ENCODE measurements at regions not wholly inside any gene's neighbourhood (a gene's known extent, or its start where the extent isn't known, plus 50 kb on each side); places are given as distances from the start of the nearest gene placed in this dataset.
A peak's percentile ranks its signal among the peaks of the same experiment; 100 is the strongest.

- peak in 1 of 2 donors; percentile 25 for DNase-seq
- H3K4ac ChIP-seq (ENCODE audit: low read depth, low read length) = no peak overlapping the region
- H4K8ac ChIP-seq (ENCODE audit: low read depth, low read length) = no peak overlapping the region
- H4K12ac ChIP-seq (ENCODE audit: low read depth, low read length) = no peak overlapping the region
- no peak overlapping the region for H3K4me2 ChIP-seq (ENCODE audit: low read length)
- H3K27ac ChIP-seq (ENCODE audit: low read depth, low read length) = no peak overlapping the region
- H3K9ac ChIP-seq (ENCODE audit: low read length) = no peak overlapping the region
- H3K36me3 ChIP-seq (ENCODE audit: control insufficient read depth in 1 of 2, insufficient read depth in 2 of 2, low read length in 2 of 2) = no peaks in the 10 kb centered on the region
- H3K18ac ChIP-seq (ENCODE audit: low read length) = no peak overlapping the region
- no peaks in the 10 kb centered on the region for H3K27me3 ChIP-seq (ENCODE audit: insufficient read depth, low read length)
- no peaks in the 10 kb centered on the region for H3K4me1 ChIP-seq (ENCODE audit: control insufficient read depth in 1 of 2, insufficient read depth in 2 of 2, low read length in 2 of 2)
- no peak overlapping the region for H3K14ac ChIP-seq (ENCODE audit: low read length)
- no peak overlapping the region for H2AK5ac ChIP-seq (ENCODE audit: low read length)
- no peaks in the 10 kb centered on the region for H3K79me1 ChIP-seq (ENCODE audit: low read length)
- H2BK120ac ChIP-seq (ENCODE audit: insufficient read depth, low read length, poor library complexity) = no peak overlapping the region
- no peak overlapping the region for H2BK12ac ChIP-seq (ENCODE audit: low read length)
- H2AFZ ChIP-seq (ENCODE audit: insufficient read depth, low read length, poor library complexity) = no peak overlapping the region
- no peak overlapping the region for H3K23ac ChIP-seq (ENCODE audit: low read length)
- no peak overlapping the region for H4K91ac ChIP-seq (ENCODE audit: low read depth, low read length)
- no peak overlapping the region for H2BK5ac ChIP-seq (ENCODE audit: low read depth, low read length, poor library complexity)
- no peak overlapping the region for H3K4me3 ChIP-seq (ENCODE audit: low read depth, low read length)
- no peaks in the 10 kb centered on the region for H3K79me2 ChIP-seq (ENCODE audit: control insufficient read depth, insufficient read depth, low read length, poor library complexity)
- no peaks in the 10 kb centered on the region for H3K9me3 ChIP-seq (ENCODE audit: insufficient read depth, low read depth, low read length)
Observed at GRCh38 chr6:130674604-130675003, 152.6 kb upstream of the SMLR1 start.

DNA sequence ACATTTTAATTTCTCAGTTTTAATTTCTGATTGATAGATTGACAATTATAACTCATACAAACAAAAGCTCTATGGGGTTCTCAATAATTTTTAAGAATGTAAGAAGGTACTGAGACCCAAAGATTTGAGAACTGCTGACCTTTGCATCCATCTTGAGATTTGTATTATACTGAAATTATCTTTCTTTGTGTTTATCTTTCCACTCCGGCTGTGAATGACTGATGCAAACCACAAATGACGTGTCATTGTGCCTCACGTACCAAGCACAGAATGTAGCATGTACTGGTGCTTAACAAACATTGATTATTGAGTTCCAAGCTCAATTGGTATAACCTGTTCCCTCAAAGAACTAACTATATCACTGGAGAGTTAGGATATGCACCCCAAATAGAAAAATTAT lies 152.1 kb upstream of the SMLR1 start:
- Histone ChIP-seq H3K4ac (ENCODE audit: low read depth, low read length) (no peak overlapping the region), H3K79me1 (ENCODE audit: low read length) (no peaks in the 10 kb centered on the region), H3K9me3 (ENCODE audit: insufficient read depth, low read depth, low read length) (no peaks in the 10 kb centered on the region), H3K4me3 (ENCODE audit: low read depth, low read length) (no peak overlapping the region), H2BK5ac (ENCODE audit: low read depth, low read length, poor library complexity) (no peak overlapping the region), H3K4me2 (ENCODE audit: low read length) (no peak overlapping the region), H2BK120ac (ENCODE audit: insufficient read depth, low read length, poor library complexity) (no peak overlapping the region), H3K14ac (ENCODE audit: low read length) (no peak overlapping the region), H3K4me1 (ENCODE audit: control insufficient read depth in 1 of 2, insufficient read depth in 2 of 2, low read length in 2 of 2) (no peaks in the 10 kb centered on the region), H3K18ac (ENCODE audit: low read length) (no peak overlapping the region), H2AK5ac (ENCODE audit: low read length) (no peak overlapping the region), H3K9ac (ENCODE audit: low read length) (no peak overlapping the region), H3K79me2 (ENCODE audit: control insufficient read depth, insufficient read depth, low read length, poor library complexity) (no peaks in the 10 kb centered on the region), H4K8ac (ENCODE audit: low read depth, low read length) (no peak overlapping the region), H3K27ac (ENCODE audit: low read depth, low read length) (no peak overlapping the region), H4K91ac (ENCODE audit: low read depth, low read length) (no peak overlapping the region), H3K23ac (ENCODE audit: low read length) (no peak overlapping the region), H3K27me3 (ENCODE audit: insufficient read depth, low read length) (no peaks in the 10 kb centered on the region), H2AFZ (ENCODE audit: insufficient read depth, low read length, poor library complexity) (no peak overlapping the region), H4K12ac (ENCODE audit: low read depth, low read length) (no peak overlapping the region), H2BK12ac (ENCODE audit: low read length) (no peak overlapping the region), H3K36me3 (ENCODE audit: control insufficient read depth in 1 of 2, insufficient read depth in 2 of 2, low read length in 2 of 2) (no peaks in the 10 kb centered on the region)
- no CpG with 5 or more reads among the region's 3 CpGs for WGBS (ENCODE audit: extremely low coverage, insufficient coverage, insufficient read length)
- DNase-seq = no peak

GRCh38 chr6:130676077-130676772 lies 151.0 kb upstream of the SMLR1 start:
- H3K79me2 ChIP-seq (ENCODE audit: control insufficient read depth, insufficient read depth, low read length, poor library complexity) = no peaks in the 10 kb centered on the region
- H3K36me3 ChIP-seq (ENCODE audit: control insufficient read depth in 1 of 2, insufficient read depth in 2 of 2, low read length in 2 of 2) = no peaks in the 10 kb centered on the region
- no peak overlapping the region for H2AFZ ChIP-seq (ENCODE audit: insufficient read depth, low read length, poor library complexity)
- H3K79me1 ChIP-seq (ENCODE audit: low read length) = no peaks in the 10 kb centered on the region
- H3K4ac ChIP-seq (ENCODE audit: low read depth, low read length) = no peak overlapping the region
- H3K9ac ChIP-seq (ENCODE audit: low read length) = no peak overlapping the region
- H2BK5ac ChIP-seq (ENCODE audit: low read depth, low read length, poor library complexity) = no peak overlapping the region
- no peak overlapping the region for H4K12ac ChIP-seq (ENCODE audit: low read depth, low read length)
- H3K4me2 ChIP-seq (ENCODE audit: low read length) = no peak overlapping the region
- no peak overlapping the region for H2BK120ac ChIP-seq (ENCODE audit: insufficient read depth, low read length, poor library complexity)
- H3K18ac ChIP-seq (ENCODE audit: low read length) = no peak overlapping the region
- no peak overlapping the region for H3K14ac ChIP-seq (ENCODE audit: low read length)
- H2AK5ac ChIP-seq (ENCODE audit: low read length) = no peak overlapping the region
- H3K27ac ChIP-seq (ENCODE audit: low read depth, low read length) = no peak overlapping the region
- H2BK12ac ChIP-seq (ENCODE audit: low read length) = no peak overlapping the region
- no peaks in the 10 kb centered on the region for H3K27me3 ChIP-seq (ENCODE audit: insufficient read depth, low read length)
- H4K91ac ChIP-seq (ENCODE audit: low read depth, low read length) = no peak overlapping the region
- H3K23ac ChIP-seq (ENCODE audit: low read length) = no peak overlapping the region
- no peaks in the 10 kb centered on the region for H3K9me3 ChIP-seq (ENCODE audit: insufficient read depth, low read depth, low read length)
- no peak for DNase-seq
- no peak overlapping the region for H4K8ac ChIP-seq (ENCODE audit: low read depth, low read length)
- no peaks in the 10 kb centered on the region for H3K4me1 ChIP-seq (ENCODE audit: control insufficient read depth in 1 of 2, insufficient read depth in 2 of 2, low read length in 2 of 2)
- no peak overlapping the region for H3K4me3 ChIP-seq (ENCODE audit: low read depth, low read length)
- no CpG with 5 or more reads among the region's 1 CpG for WGBS (ENCODE audit: extremely low coverage, insufficient coverage, insufficient read length)

DNA sequence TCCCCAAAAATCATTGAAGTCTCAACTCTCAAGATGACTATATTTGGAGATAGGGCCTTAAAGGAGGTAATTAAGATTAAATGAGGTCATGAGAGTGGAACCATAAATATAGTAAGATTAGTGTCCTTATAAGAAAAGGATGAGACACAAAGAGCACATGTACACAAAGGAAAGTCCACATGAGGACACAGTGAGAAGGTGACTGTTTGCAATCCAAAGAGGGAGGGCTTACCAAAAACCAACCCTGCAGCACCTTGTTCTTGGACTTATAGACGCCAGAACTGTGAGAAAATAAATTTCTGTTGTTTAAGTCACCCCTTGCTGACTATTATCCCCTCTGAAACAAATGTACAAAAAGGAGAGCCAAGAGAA lies 150.4 kb upstream of the SMLR1 start:
- Histone ChIP-seq H3K79me2 (ENCODE audit: control insufficient read depth, insufficient read depth, low read length, poor library complexity) (no peaks in the 10 kb centered on the region), H2AFZ (ENCODE audit: insufficient read depth, low read length, poor library complexity) (no peak overlapping the region), H3K14ac (ENCODE audit: low read length) (no peak overlapping the region), H4K91ac (ENCODE audit: low read depth, low read length) (no peak overlapping the region), H3K79me1 (ENCODE audit: low read length) (no peaks in the 10 kb centered on the region), H3K4me3 (ENCODE audit: low read depth, low read length) (no peak overlapping the region), H3K27ac (ENCODE audit: low read depth, low read length) (no peak overlapping the region), H2BK12ac (ENCODE audit: low read length) (no peak overlapping the region), H3K23ac (ENCODE audit: low read length) (no peak overlapping the region), H3K4me1 (ENCODE audit: control insufficient read depth in 1 of 2, insufficient read depth in 2 of 2, low read length in 2 of 2) (no peaks in the 10 kb centered on the region), H3K36me3 (ENCODE audit: control insufficient read depth in 1 of 2, insufficient read depth in 2 of 2, low read length in 2 of 2) (no peaks in the 10 kb centered on the region), H2BK120ac (ENCODE audit: insufficient read depth, low read length, poor library complexity) (no peak overlapping the region), H3K9ac (ENCODE audit: low read length) (no peak overlapping the region), H3K9me3 (ENCODE audit: insufficient read depth, low read depth, low read length) (no peaks in the 10 kb centered on the region), H3K27me3 (ENCODE audit: insufficient read depth, low read length) (no peaks in the 10 kb centered on the region), H4K12ac (ENCODE audit: low read depth, low read length) (no peak overlapping the region), H3K4ac (ENCODE audit: low read depth, low read length) (no peak overlapping the region), H4K8ac (ENCODE audit: low read depth, low read length) (no peak overlapping the region), H2AK5ac (ENCODE audit: low read length) (no peak overlapping the region), H2BK5ac (ENCODE audit: low read depth, low read length, poor library complexity) (no peak overlapping the region), H3K4me2 (ENCODE audit: low read length) (no peak overlapping the region), H3K18ac (ENCODE audit: low read length) (no peak overlapping the region)
- DNase-seq = no peak
- WGBS (ENCODE audit: extremely low coverage, insufficient coverage, insufficient read length) = no CpG with 5 or more reads among the region's 1 CpG

Data from trophoblast cell (in vitro differentiated cells and primary cell).